WTC11 (cell line): ENCODE measurements at regions not wholly inside any gene's neighbourhood (a gene's known extent, or its start where the extent isn't known, plus 50 kb on each side); places are given as distances from the start of the nearest gene placed in this dataset.

Experiments
- FOXJ3 ChIP-seq: sonication (generic); formaldehyde crosslinking; IDR thresholded peaks from 2 replicates; pipeline ENCODE4 v1.9.0; 2021; ENCODE audit warnings: missing genetic modification reagents, mild to moderate bottlenecking, borderline replicate concordance
- FOXK1 ChIP-seq: sonication (generic); formaldehyde crosslinking; IDR thresholded peaks from 2 replicates; pipeline ENCODE4 v1.8.0; 2022; ENCODE audit warnings: mild to moderate bottlenecking, moderate library complexity, missing genetic modification reagents
- IRF2 ChIP-seq: sonication (generic); formaldehyde crosslinking; IDR thresholded peaks from 2 replicates; pipeline ENCODE4 v1.8.0; 2022; ENCODE audit warnings: low read depth, missing genetic modification reagents, borderline replicate concordance
- ZNF232 ChIP-seq: sonication (generic); formaldehyde crosslinking; IDR thresholded peaks from 2 replicates; pipeline ENCODE4 v1.8.0; 2022; ENCODE audit warnings: mild to moderate bottlenecking, missing genetic modification reagents
- TF ChIP-seq, protein P1 (sequence below): sonication (generic); formaldehyde crosslinking; IDR thresholded peaks from 2 replicates; pipeline ENCODE4 v1.8.1; 2023; ENCODE audit warnings: mild to moderate bottlenecking, missing genetic modification reagents
- TF ChIP-seq, protein P2 (sequence below): fragments of 200-600 bp; IDR thresholded peaks from 2 replicates; pipeline ENCODE4 v1.8.0; 2022; ENCODE audit warnings: antibody characterized with exemption
- TF ChIP-seq, protein P3 (sequence below): sonication (generic); formaldehyde crosslinking; IDR thresholded peaks from 2 replicates; pipeline ENCODE4 v1.8.1; 2022; ENCODE audit warnings: missing genetic modification reagents, borderline replicate concordance
- TF ChIP-seq, protein P4 (sequence below): sonication (generic); formaldehyde crosslinking; IDR thresholded peaks from 2 replicates; pipeline ENCODE4 v1.8.0; 2022; ENCODE audit warnings: mild to moderate bottlenecking, missing genetic modification reagents
- TF ChIP-seq, protein P5 (sequence below): sonication (generic); formaldehyde crosslinking; IDR thresholded peaks from 2 replicates; pipeline ENCODE4 v1.8.0; 2023; ENCODE audit warnings: missing genetic modification reagents, mild to moderate bottlenecking, borderline replicate concordance
- TF ChIP-seq, protein P6 (sequence below): sonication (generic); formaldehyde crosslinking; IDR thresholded peaks from 2 replicates; pipeline ENCODE4 v1.8.1; 2023; ENCODE audit warnings: mild to moderate bottlenecking, moderate library complexity, missing genetic modification reagents

DNA sequence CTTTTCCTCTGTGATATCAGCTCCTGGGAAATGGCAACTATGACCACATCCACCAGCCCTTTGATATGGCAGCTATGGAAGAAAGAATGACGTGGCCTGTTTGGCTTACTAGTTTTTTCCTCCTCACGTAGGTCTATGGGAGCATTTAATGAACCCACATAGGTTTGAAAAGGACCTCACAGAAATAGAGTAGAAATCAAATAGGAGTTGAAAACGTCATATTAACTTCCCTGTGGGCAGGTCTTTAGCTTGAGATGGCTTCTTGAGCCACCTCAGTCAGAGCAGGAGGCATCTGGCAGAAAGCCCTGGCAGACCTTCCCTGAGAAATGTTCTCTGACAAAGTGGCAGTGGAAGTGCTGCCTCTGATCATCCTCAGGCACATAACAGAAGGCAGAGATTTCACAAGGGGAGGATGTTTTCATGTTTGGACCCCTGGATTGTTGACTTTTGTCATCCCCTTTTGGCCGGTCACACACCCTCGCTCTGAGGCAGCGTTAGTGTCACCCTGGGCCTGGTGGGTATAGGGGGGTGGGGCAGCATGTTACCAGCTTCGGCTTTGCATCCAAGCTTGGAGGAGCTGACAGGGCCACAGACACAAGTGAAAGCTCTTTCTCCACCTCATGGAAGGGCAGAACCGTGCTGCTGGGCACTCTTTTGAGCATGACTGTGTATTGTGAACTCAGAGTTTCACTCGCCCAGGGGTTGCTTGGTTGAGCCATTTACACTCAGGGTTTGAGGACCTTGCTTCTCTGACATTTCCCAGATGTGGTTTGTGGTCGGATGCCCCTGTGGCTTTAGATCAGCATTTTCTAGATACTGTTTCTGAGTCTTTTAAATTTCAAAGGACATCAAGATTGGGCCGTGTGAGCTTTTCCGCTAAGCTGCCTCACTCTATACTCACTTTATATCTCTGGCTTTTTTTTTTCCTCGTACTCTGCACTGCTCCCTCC, 184.2 kb downstream of the STK31 start:
- TF ChIP-seq, protein P1, sequence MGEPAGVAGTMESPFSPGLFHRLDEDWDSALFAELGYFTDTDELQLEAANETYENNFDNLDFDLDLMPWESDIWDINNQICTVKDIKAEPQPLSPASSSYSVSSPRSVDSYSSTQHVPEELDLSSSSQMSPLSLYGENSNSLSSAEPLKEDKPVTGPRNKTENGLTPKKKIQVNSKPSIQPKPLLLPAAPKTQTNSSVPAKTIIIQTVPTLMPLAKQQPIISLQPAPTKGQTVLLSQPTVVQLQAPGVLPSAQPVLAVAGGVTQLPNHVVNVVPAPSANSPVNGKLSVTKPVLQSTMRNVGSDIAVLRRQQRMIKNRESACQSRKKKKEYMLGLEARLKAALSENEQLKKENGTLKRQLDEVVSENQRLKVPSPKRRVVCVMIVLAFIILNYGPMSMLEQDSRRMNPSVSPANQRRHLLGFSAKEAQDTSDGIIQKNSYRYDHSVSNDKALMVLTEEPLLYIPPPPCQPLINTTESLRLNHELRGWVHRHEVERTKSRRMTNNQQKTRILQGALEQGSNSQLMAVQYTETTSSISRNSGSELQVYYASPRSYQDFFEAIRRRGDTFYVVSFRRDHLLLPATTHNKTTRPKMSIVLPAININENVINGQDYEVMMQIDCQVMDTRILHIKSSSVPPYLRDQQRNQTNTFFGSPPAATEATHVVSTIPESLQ (CRISPR knock-in tag) = no peak
- TF ChIP-seq IRF2 (CRISPR knock-in tag) (no peak), ZNF232 (CRISPR knock-in tag) (no peak), FOXK1 (CRISPR knock-in tag) (no peak), FOXJ3 (CRISPR knock-in tag) (no peak)
- TF ChIP-seq, protein P2, sequence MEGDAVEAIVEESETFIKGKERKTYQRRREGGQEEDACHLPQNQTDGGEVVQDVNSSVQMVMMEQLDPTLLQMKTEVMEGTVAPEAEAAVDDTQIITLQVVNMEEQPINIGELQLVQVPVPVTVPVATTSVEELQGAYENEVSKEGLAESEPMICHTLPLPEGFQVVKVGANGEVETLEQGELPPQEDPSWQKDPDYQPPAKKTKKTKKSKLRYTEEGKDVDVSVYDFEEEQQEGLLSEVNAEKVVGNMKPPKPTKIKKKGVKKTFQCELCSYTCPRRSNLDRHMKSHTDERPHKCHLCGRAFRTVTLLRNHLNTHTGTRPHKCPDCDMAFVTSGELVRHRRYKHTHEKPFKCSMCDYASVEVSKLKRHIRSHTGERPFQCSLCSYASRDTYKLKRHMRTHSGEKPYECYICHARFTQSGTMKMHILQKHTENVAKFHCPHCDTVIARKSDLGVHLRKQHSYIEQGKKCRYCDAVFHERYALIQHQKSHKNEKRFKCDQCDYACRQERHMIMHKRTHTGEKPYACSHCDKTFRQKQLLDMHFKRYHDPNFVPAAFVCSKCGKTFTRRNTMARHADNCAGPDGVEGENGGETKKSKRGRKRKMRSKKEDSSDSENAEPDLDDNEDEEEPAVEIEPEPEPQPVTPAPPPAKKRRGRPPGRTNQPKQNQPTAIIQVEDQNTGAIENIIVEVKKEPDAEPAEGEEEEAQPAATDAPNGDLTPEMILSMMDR = no peak
- TF ChIP-seq, protein P3, sequence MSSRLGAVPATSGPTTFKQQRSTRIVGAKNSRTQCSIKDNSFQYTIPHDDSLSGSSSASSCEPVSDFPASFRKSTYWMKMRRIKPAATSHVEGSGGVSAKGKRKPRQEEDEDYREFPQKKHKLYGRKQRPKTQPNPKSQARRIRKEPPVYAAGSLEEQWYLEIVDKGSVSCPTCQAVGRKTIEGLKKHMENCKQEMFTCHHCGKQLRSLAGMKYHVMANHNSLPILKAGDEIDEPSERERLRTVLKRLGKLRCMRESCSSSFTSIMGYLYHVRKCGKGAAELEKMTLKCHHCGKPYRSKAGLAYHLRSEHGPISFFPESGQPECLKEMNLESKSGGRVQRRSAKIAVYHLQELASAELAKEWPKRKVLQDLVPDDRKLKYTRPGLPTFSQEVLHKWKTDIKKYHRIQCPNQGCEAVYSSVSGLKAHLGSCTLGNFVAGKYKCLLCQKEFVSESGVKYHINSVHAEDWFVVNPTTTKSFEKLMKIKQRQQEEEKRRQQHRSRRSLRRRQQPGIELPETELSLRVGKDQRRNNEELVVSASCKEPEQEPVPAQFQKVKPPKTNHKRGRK (CRISPR knock-in tag) = no peak
- TF ChIP-seq, protein P4, sequence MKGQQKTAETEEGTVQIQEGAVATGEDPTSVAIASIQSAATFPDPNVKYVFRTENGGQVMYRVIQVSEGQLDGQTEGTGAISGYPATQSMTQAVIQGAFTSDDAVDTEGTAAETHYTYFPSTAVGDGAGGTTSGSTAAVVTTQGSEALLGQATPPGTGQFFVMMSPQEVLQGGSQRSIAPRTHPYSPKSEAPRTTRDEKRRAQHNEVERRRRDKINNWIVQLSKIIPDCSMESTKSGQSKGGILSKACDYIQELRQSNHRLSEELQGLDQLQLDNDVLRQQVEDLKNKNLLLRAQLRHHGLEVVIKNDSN (CRISPR knock-in tag) = no peak
- TF ChIP-seq, protein P5, sequence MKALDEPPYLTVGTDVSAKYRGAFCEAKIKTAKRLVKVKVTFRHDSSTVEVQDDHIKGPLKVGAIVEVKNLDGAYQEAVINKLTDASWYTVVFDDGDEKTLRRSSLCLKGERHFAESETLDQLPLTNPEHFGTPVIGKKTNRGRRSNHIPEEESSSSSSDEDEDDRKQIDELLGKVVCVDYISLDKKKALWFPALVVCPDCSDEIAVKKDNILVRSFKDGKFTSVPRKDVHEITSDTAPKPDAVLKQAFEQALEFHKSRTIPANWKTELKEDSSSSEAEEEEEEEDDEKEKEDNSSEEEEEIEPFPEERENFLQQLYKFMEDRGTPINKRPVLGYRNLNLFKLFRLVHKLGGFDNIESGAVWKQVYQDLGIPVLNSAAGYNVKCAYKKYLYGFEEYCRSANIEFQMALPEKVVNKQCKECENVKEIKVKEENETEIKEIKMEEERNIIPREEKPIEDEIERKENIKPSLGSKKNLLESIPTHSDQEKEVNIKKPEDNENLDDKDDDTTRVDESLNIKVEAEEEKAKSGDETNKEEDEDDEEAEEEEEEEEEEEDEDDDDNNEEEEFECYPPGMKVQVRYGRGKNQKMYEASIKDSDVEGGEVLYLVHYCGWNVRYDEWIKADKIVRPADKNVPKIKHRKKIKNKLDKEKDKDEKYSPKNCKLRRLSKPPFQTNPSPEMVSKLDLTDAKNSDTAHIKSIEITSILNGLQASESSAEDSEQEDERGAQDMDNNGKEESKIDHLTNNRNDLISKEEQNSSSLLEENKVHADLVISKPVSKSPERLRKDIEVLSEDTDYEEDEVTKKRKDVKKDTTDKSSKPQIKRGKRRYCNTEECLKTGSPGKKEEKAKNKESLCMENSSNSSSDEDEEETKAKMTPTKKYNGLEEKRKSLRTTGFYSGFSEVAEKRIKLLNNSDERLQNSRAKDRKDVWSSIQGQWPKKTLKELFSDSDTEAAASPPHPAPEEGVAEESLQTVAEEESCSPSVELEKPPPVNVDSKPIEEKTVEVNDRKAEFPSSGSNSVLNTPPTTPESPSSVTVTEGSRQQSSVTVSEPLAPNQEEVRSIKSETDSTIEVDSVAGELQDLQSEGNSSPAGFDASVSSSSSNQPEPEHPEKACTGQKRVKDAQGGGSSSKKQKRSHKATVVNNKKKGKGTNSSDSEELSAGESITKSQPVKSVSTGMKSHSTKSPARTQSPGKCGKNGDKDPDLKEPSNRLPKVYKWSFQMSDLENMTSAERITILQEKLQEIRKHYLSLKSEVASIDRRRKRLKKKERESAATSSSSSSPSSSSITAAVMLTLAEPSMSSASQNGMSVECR (CRISPR knock-in tag) = no peak
- TF ChIP-seq, protein P6, sequence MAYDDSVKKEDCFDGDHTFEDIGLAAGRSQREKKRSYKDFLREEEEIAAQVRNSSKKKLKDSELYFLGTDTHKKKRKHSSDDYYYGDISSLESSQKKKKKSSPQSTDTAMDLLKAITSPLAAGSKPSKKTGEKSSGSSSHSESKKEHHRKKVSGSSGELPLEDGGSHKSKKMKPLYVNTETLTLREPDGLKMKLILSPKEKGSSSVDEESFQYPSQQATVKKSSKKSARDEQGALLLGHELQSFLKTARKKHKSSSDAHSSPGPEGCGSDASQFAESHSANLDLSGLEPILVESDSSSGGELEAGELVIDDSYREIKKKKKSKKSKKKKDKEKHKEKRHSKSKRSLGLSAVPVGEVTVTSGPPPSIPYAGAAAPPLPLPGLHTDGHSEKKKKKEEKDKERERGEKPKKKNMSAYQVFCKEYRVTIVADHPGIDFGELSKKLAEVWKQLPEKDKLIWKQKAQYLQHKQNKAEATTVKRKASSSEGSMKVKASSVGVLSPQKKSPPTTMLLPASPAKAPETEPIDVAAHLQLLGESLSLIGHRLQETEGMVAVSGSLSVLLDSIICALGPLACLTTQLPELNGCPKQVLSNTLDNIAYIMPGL (CRISPR knock-in tag) = no peak
